Activated CD4-positive, alpha-beta T cell treated with anti-CD3 and anti-CD28 coated beads for 24 hours (primary cell): ENCODE measurements at regions not wholly inside any gene's neighbourhood (a gene's known extent, or its start where the extent isn't known, plus 50 kb on each side); places are given as distances from the start of the nearest gene placed in this dataset.
"Not testable (repeated sequence)": the region's sequence is repeated elsewhere in the genome, so short reads cannot be mapped to it uniquely, and the experiment has no call there.

Experiments
- DNase-seq, 2 donors: peaks; one replicate each; pipeline ENCODE4 v3.0.0-alpha.2; 2020; ENCODE audit warnings: low read depth in 2 of 2

GRCh38 chr10:109809954-109810353 lies 113.4 kb downstream of the XPNPEP1 start:
- not testable (repeated sequence) for DNase-seq

- not testable (repeated sequence) for DNase-seq
These were observed 122.1 kb downstream of the XPNPEP1 start for GRCh38 chr10:109801191-109801590.

GRCh38 chr10:109790647-109791046 lies 132.7 kb downstream of the XPNPEP1 start:
- DNase-seq: no peak

- no peak for DNase-seq
These were observed 139.1 kb downstream of the XPNPEP1 start for GRCh38 chr10:109784236-109784635.

GRCh38 chr10:109783286-109783685 lies 140.0 kb downstream of the XPNPEP1 start:
- DNase-seq: no peak

- no peak for DNase-seq
These were observed 142.3 kb downstream of the XPNPEP1 start for GRCh38 chr10:109780997-109781396.

GRCh38 chr10:109778993-109779392 lies 144.3 kb downstream of the XPNPEP1 start:
- DNase-seq: no peak

GRCh38 chr10:109774121-109774440 lies 149.2 kb downstream of the XPNPEP1 start:
- no peak for DNase-seq

GRCh38 chr10:109773288-109774120 lies 149.8 kb downstream of the XPNPEP1 start:
- DNase-seq: no peak

GRCh38 chr10:109770663-109771062 lies 152.6 kb downstream of the XPNPEP1 start:
- DNase-seq: no peak

GRCh38 chr10:109769966-109770365 lies 153.3 kb downstream of the XPNPEP1 start:
- no peak for DNase-seq

GRCh38 chr10:109765838-109766237 lies 157.5 kb downstream of the XPNPEP1 start:
- no peak for DNase-seq

GRCh38 chr10:109762555-109762954 lies 160.8 kb downstream of the XPNPEP1 start:
- no peak for DNase-seq

GRCh38 chr10:109757670-109758069 lies 165.6 kb downstream of the XPNPEP1 start:
- not testable (repeated sequence) for DNase-seq

- no peak for DNase-seq
These were observed 176.4 kb downstream of the XPNPEP1 start for GRCh38 chr10:109746861-109747260.

GRCh38 chr10:109744020-109744419 lies 179.3 kb downstream of the XPNPEP1 start:
- DNase-seq: no peak

- no peak for DNase-seq
These were observed 179.7 kb downstream of the XPNPEP1 start for GRCh38 chr10:109743574-109743973.

GRCh38 chr10:109743146-109743545 lies 180.2 kb downstream of the XPNPEP1 start:
- no peak for DNase-seq

GRCh38 chr10:109741712-109742111 lies 181.6 kb downstream of the XPNPEP1 start:
- no peak for DNase-seq

GRCh38 chr10:109740436-109740835 lies 182.9 kb downstream of the XPNPEP1 start:
- DNase-seq: no peak

GRCh38 chr10:109737626-109738025 lies 185.7 kb downstream of the XPNPEP1 start:
- DNase-seq: no peak

- no peak for DNase-seq
These were observed 186.3 kb downstream of the XPNPEP1 start for GRCh38 chr10:109737009-109737408.

- no peak for DNase-seq
These were observed 187.5 kb downstream of the XPNPEP1 start for GRCh38 chr10:109735776-109736175.
